Naive thymus-derived CD8-positive, alpha-beta T cell (primary cell): ENCODE measurements at regions not wholly inside any gene's neighbourhood (a gene's known extent, or its start where the extent isn't known, plus 50 kb on each side); places are given as distances from the start of the nearest gene placed in this dataset.
"Not testable (repeated sequence)": the region's sequence is repeated elsewhere in the genome, so short reads cannot be mapped to it uniquely, and the experiment has no call there.

Source experiments
- ATAC-seq, 2 donors: fragments of 150-1000 bp; cut with Tn5 transposase in 1 of 2; sonication (Bioruptor Pico), chemical (Tn5 transposase) in 1 of 2; 1 replicate in 1 of 2; 2 replicates in 1 of 2; pipeline ENCODE4 v1.10.0; 2021; ENCODE audit warnings: mild to moderate bottlenecking in 2 of 2, moderate library complexity in 2 of 2
- POLR2A ChIA-PET: fragments of 350-600 bp; sonication (Branson Sonifier 250); formaldehyde crosslinking; loops from one replicate; lab custom pipeline; 2021; ENCODE audit warnings: antibody characterized with exemption; lab: Charles Lee
- DNase-seq, 10 donors: peaks; one replicate each; pipeline versions ENCODE4 v3.0.0 to v3.0.0-alpha.2; 2020 to 2022
- H3K27ac Mint-ChIP-seq, 10 donors: one replicate each; pipeline ENCODE4 v1.8.0; 2020 to 2022; ENCODE audit warnings: mild to moderate bottlenecking in 10 of 10, mixed read lengths in 10 of 10, moderate library complexity in 4 of 10, inconsistent platforms in 1 of 10
- H3K27me3 Mint-ChIP-seq, 5 donors: one replicate each; pipeline ENCODE4 v1.8.0; 2021 to 2022; ENCODE audit warnings: mixed read lengths in 5 of 5
- H3K36me3 Mint-ChIP-seq, 3 donors: one replicate each; pipeline ENCODE4 v1.8.0; 2020 to 2022; ENCODE audit warnings: mixed read lengths in 3 of 3, mild to moderate bottlenecking in 2 of 3, inconsistent platforms in 1 of 3
- H3K4me1 Mint-ChIP-seq, 4 donors: one replicate each; pipeline ENCODE4 v1.8.0; 2021 to 2022; ENCODE audit warnings: mixed read lengths in 4 of 4
- H3K4me3 Mint-ChIP-seq, 10 donors: one replicate each; pipeline ENCODE4 v1.8.0; 2020 to 2022; ENCODE audit warnings: mild to moderate bottlenecking in 10 of 10, mixed read lengths in 10 of 10, moderate library complexity in 6 of 10, inconsistent platforms in 1 of 10
- H3K9me3 Mint-ChIP-seq, 9 donors: one replicate each; pipeline ENCODE4 v1.8.0; 2020 to 2022; ENCODE audit warnings: mixed read lengths in 9 of 9, mild to moderate bottlenecking in 3 of 9, inconsistent platforms in 1 of 9, moderate library complexity in 1 of 9

DNA sequence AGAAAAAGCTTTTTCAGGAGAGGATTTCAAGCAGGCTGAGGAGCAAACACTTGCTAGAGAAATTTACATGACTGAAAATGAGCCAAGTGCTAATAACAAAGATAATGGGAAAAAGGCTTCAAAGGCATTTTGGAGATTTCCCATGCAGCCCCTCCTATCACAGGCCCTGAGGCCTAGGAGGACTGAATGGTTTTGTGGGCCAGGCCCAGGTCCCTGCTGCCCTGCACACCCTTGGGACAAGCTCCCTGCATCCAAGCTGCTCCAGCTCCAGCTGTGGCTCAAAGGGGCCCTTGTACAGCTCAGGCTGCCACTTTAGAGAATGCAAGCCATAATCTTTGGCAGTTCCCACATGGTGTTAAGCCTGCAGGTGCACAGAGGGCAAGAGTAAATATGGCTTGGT is 154.0 kb upstream of the LMNTD1 start:
- Mint-ChIP-seq H3K36me3 (peaks cover 0 to 24% (median 4%) of the 10 kb centered on the region in 3 donors), H3K27me3 (no peaks in the 10 kb centered on the region), H3K4me3 (no peak overlapping the region), H3K9me3 (peaks cover 0 to 32% (median 9%) of the 10 kb centered on the region in 9 donors), H3K4me1 (peaks cover 0 to 5% (median under 1%) of the 10 kb centered on the region in 4 donors), H3K27ac (no peak overlapping the region)
- ATAC-seq (no peak), DNase-seq (no peak)
- POLR2A ChIA-PET, result no interaction called here

DNA sequence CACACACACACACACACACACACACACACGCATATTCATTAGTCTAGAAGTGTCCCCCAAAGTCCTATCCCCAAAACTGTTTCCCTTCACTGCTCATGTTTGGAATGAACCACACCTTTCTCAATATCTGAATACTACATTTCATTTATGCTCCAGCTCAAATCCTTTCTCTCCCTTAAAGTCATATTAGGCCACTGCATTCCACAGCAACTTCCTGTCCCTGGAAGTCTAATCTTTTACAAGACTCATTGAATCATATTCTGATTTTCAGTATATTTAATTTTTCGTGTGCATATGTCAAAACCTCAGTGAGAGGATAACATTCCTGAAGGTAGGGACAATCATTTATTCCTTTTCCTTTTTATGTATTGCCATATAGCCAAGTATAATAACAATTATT is 155.6 kb upstream of the LMNTD1 start:
- Mint-ChIP-seq H3K9me3 (peaks cover 0 to 32% (median 8%) of the 10 kb centered on the region in 9 donors), H3K4me3 (no peak overlapping the region), H3K27ac (no peak overlapping the region), H3K36me3 (peaks cover 0 to 19% (median 0%) of the 10 kb centered on the region in 3 donors), H3K4me1 (peaks cover 0 to 5% (median under 1%) of the 10 kb centered on the region in 4 donors), H3K27me3 (no peaks in the 10 kb centered on the region)
- DNase-seq (no peak), ATAC-seq (no peak)
- POLR2A ChIA-PET, result no interaction called here

DNA sequence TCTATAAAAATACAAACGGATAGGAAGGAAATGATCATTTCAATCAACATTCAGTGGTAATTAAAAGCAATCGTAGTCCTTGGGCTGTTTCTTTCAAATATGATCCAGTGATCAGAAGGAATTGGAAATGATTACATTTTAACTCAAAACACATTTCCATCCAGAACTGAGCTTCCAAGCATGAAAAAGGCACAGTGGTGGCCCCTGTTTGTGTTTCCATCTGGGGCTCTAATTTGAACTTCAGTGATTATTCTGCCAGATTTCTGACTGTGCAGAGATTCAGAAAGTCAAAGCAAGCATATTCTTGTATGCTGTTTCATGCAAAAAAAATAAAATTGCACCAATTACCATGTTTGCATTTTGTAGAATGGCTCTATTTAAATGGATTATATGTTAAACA is 157.0 kb upstream of the LMNTD1 start:
- POLR2A ChIA-PET, result no interaction called here
- Mint-ChIP-seq H3K4me1 (peaks cover 0 to 4% (median under 1%) of the 10 kb centered on the region in 4 donors), H3K4me3 (no peak overlapping the region)

DNA sequence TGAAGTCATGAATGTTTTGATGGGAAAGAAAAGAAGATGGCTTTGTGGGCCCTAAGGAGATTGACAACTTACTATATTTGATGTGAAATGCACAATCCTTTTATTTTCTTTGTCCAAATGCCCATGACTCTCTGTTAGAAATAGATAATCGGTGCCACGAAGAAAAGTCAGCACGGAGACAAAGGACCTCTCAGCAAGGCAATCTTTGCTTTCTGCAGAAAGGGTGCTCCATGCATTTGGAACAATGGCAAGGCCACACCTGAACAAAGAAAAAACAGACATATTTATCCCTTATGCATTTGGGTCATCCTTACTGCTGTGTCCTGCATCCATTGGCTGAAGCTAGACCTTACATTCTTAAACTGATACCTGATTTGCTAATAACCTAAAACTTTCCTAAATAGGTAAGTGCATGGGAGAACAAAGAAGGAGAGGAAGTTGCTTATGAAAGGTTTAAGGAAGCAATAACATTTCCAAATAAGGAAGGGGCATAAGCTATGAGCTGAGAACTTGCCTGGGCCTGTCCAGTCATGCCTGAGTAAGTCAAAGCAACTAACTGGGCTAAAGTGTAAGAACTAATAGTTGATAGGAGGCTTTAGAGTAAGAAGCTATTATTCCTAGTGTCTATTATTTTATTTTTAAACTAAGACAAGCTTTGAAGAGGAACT is 158.0 kb upstream of the LMNTD1 start:
- H3K4me1 Mint-ChIP-seq, result not testable (repeated sequence)
- H3K36me3 Mint-ChIP-seq, result peaks cover 0 to 18% (median 0%) of the 10 kb centered on the region in 3 donors

More for the DNA sequence above, 157.0 kb upstream of the LMNTD1 start:
- H3K36me3 Mint-ChIP-seq, result peaks cover 0 to 19% (median 0%) of the 10 kb centered on the region in 3 donors
- no peak overlapping the region for H3K27ac Mint-ChIP-seq
- peaks cover 0 to 32% (median 8%) of the 10 kb centered on the region in 9 donors for H3K9me3 Mint-ChIP-seq
- ATAC-seq (no peak), DNase-seq (no peak)
- no peaks in the 10 kb centered on the region for H3K27me3 Mint-ChIP-seq

DNA sequence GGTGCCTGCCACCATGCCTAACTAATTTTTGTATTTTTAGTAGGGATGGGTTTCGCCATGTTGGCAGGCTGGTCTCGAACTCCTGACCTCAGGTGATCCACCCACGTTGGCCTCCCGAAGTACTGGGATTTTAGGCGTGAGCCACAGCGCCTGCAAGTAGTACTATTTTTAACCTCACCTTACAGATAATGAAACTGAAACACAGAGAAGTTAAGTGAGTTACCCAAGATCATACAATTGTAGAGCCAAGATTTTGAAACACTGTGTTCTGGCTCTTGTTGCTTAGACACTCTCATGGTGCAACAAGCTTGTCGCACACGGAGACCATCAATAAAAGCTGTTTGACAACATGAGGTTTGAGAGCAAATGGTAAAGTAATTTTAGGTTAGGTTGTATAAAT is 159.1 kb upstream of the LMNTD1 start:
- Mint-ChIP-seq H3K4me3 (no peak overlapping the region), H3K9me3 (peaks cover 0 to 23% (median 2%) of the 10 kb centered on the region in 9 donors), H3K36me3 (peaks cover 0 to 11% (median 0%) of the 10 kb centered on the region in 3 donors), H3K4me1 (no peaks in the 10 kb centered on the region), H3K27ac (no peak overlapping the region), H3K27me3 (no peaks in the 10 kb centered on the region)
- ATAC-seq, result no peak
- POLR2A ChIA-PET, result no interaction called here
- DNase-seq, result no peak

More for the DNA sequence above, 158.0 kb upstream of the LMNTD1 start:
- H3K4me3 Mint-ChIP-seq, DNase-seq, H3K27me3 Mint-ChIP-seq, POLR2A ChIA-PET, H3K27ac Mint-ChIP-seq, ATAC-seq: not testable (repeated sequence)
- H3K9me3 Mint-ChIP-seq, result peaks cover 0 to 32% (median 8%) of the 10 kb centered on the region in 9 donors

DNA sequence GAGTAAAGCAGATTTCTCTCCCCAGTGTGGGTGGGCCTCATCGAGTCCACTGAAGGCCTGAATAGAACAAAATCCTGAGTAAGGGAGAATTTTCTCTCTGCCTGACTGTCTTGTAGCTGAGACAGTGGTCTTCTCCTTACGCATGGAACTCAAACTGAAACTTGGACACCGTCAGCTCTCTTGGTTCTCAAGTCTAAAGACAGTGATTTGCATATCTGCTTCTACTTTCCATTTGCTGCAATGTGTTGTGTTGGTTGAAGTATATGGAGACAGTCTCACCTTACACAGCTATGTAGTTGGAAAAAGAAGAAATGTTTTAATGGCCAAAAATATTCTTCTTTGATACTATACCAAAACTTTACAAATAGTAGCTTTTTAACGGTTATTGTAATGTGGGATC is 160.2 kb upstream of the LMNTD1 start:
- peaks cover 0 to 3% (median 0%) of the 10 kb centered on the region in 4 donors for H3K4me1 Mint-ChIP-seq
- no peak for DNase-seq
- peaks cover 0 to 2% (median 0%) of the 10 kb centered on the region in 5 donors for H3K27me3 Mint-ChIP-seq
- ATAC-seq, result no peak
- POLR2A ChIA-PET, result no interaction called here
- peaks cover 0 to 17% (median 2%) of the 10 kb centered on the region in 9 donors for H3K9me3 Mint-ChIP-seq
- no peak overlapping the region for H3K27ac Mint-ChIP-seq
- peaks cover 0 to 11% (median 0%) of the 10 kb centered on the region in 3 donors for H3K36me3 Mint-ChIP-seq
- no peak overlapping the region for H3K4me3 Mint-ChIP-seq

DNA sequence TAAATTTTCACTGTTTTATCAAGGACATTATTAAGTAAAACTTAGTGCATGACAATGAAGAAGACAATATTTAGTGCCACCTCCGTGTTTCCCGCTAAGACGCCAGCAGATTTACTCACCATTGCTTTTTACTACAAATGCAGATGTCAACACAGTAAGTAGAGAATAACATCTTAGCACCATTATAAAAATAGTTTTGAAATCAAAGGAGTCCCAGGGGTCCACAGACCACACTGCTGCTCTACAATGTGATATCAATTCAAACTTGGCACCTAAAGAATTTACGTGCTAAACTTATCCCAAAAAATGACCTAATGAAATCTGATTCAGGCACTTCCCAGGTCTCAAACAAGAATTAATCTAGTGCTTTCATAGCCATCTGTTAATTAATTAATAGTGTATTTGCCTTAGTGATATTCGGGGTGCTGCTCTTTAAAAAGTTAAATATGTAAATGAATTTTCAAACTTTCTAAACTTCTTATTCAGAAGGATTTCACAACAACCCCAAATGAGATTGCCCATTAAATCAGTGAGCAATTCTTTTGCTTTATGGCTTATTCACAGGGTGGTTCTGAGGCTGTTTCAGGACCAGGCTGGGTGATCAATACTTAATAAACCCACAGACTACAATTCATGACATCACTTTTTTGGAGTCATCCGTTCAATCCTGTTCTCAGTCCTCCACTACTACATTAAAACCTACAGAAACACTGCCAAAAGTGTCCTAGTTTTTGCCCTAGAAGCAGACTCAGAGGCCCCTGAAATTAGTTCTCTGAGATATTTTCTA is 161.3 kb upstream of the LMNTD1 start:
- peaks cover 0 to 8% (median 4%) of the 10 kb centered on the region in 5 donors for H3K27me3 Mint-ChIP-seq
- POLR2A ChIA-PET, result no interaction called here
- H3K27ac Mint-ChIP-seq, result no peak overlapping the region
- no peak overlapping the region for H3K4me3 Mint-ChIP-seq
- peaks cover 0 to 3% (median 0%) of the 10 kb centered on the region in 4 donors for H3K4me1 Mint-ChIP-seq
- ATAC-seq, result no peak
- H3K9me3 Mint-ChIP-seq, result peaks cover 0 to 12% (median 0%) of the 10 kb centered on the region in 9 donors
- no peak for DNase-seq
- peaks cover 0 to 5% (median 0%) of the 10 kb centered on the region in 3 donors for H3K36me3 Mint-ChIP-seq

DNA sequence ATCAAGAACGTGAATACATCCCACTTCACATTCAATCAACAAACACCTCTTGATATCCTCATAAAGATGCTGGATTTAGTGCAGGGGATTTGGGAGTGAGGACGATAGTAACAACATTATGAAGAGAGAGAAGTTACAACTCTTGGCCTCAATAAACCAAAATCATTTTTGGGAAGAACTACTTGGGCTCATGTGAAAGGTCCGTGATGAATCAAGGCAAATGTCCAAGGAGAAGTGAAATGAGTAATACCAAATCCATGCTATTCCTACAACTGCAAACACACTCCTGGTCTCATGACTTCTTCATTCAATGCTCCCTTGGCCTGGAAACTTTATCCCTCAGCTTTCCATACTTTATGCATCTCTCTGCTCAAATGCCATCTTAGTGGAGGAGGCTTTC is 162.0 kb upstream of the LMNTD1 start:
- Mint-ChIP-seq H3K4me3 (no peak overlapping the region), H3K27ac (no peak overlapping the region), H3K9me3 (peaks cover 0 to 12% (median 0%) of the 10 kb centered on the region in 9 donors), H3K36me3 (peaks cover 0 to 5% (median 0%) of the 10 kb centered on the region in 3 donors), H3K4me1 (peaks cover 0 to 3% (median 0%) of the 10 kb centered on the region in 4 donors), H3K27me3 (peaks cover 0 to 9% (median 4%) of the 10 kb centered on the region in 5 donors)
- DNase-seq (no peak), ATAC-seq (no peak)
- POLR2A ChIA-PET, result no interaction called here

DNA sequence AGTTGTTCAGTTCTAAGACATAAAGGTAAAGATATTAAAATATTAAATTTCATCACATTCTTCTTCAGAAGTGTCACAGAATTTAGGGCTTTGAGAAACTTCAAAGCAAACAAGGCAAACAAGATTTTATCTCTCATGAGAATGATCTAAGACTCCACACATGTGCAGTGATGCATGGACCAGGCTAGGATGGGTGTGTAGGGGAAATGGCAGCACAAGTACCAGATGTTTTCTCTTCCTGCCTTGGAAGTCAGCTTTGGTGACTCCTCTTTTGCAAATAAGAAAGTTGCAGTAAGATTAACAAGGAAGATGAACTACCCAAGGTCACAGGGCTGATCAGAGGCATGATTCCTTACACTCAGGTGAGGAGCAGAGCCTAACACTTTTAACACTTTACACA is 163.8 kb upstream of the LMNTD1 start:
- no peak for ATAC-seq
- Mint-ChIP-seq H3K36me3 (no peaks in the 10 kb centered on the region), H3K4me1 (peaks cover 0 to 3% (median 0%) of the 10 kb centered on the region in 4 donors), H3K27me3 (peaks cover 0 to 9% (median 4%) of the 10 kb centered on the region in 5 donors), H3K4me3 (no peak overlapping the region), H3K27ac (no peak overlapping the region), H3K9me3 (no peaks in the 10 kb centered on the region)
- DNase-seq, result no peak
- POLR2A ChIA-PET, result no interaction called here

DNA sequence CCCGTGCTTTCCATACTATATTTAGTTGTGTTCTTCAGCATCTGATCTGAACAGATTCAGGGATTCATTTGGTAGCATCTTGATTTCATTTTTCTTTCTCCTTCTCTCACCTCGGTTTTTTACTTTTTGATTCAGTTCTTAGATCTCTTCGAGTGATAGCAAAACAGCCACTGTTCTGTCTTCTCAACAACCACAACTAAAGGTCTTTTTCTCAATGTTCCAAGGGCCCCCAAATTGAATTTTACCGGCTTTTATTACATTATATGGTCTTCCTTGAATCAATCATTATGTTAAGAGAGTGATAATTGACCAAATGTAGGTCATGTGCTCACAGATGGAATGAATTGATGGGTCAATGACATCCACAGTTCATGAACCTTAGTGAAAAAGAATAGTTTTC is 164.5 kb upstream of the LMNTD1 start:
- Mint-ChIP-seq H3K27ac (peak overlapping the region in 1 of 10 donors; percentile 39), H3K4me1 (peaks cover 0 to 3% (median 0%) of the 10 kb centered on the region in 4 donors), H3K9me3 (no peaks in the 10 kb centered on the region), H3K27me3 (peaks cover 0 to 9% (median 4%) of the 10 kb centered on the region in 5 donors), H3K4me3 (no peak overlapping the region), H3K36me3 (no peaks in the 10 kb centered on the region)
- DNase-seq, result no peak
- POLR2A ChIA-PET, result no interaction called here
- no peak for ATAC-seq

DNA sequence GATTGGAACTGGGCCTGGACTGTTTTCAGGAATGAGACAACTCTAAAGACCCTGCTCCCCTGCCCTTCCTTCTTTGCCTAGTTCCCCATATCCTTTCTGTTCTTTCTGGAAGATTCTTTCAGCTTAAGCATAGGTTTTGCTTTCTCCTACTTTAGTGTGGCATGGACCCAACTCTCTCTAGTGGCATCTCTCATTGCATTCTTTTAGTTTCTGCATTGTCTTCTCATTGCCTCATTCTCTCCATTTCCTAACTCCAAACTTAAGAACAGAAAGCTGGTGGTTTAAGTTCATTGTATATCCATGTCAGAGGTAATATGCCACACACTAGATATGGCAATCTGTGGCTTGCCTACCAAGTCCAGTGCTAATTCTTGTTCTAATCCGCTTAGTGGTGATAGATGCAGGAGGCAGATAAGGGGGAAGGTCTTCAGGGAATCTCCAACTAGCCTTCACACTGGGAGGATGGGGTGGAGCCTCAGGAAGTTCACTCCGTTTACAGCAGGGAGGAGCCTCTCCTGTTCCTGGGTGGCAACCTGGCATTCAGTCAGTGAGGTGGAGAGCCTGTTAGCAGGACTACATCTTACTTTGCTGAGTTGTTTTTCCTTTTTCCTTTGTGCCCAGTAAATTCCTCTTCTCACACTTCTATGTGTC is 165.1 kb upstream of the LMNTD1 start:
- Mint-ChIP-seq H3K9me3 (no peaks in the 10 kb centered on the region), H3K4me3 (no peak overlapping the region), H3K27me3 (peaks cover 0 to 9% (median 4%) of the 10 kb centered on the region in 5 donors), H3K36me3 (no peaks in the 10 kb centered on the region), H3K27ac (no peak overlapping the region), H3K4me1 (peaks cover 0 to 3% (median 0%) of the 10 kb centered on the region in 4 donors)
- ATAC-seq, result no peak
- DNase-seq, result no peak
- POLR2A ChIA-PET, result no interaction called here

DNA sequence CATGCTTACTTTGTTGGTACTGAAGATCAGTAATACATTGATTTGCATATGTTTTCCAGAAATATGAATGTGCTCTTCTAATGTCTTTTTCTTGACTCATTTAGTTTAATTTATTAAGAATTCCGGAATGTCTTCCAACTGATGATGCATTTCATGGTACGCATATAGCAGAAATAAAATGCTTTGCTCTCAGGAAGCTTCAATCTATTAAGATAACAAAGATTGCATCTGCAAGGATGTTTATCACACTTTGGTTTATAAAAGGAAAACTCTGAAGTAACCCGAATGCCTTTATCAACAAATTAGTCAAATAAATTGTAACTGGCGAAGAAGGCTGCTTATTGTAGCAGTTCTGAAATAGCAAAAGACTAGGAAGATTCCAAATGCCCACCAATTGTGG is 166.4 kb upstream of the LMNTD1 start:
- POLR2A ChIA-PET, result no interaction called here
- no peak overlapping the region for H3K27ac Mint-ChIP-seq
- ATAC-seq, result no peak
- no peaks in the 10 kb centered on the region for H3K36me3 Mint-ChIP-seq
- no peaks in the 10 kb centered on the region for H3K9me3 Mint-ChIP-seq
- DNase-seq, result no peak
- peaks cover 0 to 3% (median 0%) of the 10 kb centered on the region in 4 donors for H3K4me1 Mint-ChIP-seq
- peaks cover 0 to 9% (median 6%) of the 10 kb centered on the region in 5 donors for H3K27me3 Mint-ChIP-seq
- no peak overlapping the region for H3K4me3 Mint-ChIP-seq
